ENCODE measurements at regions not wholly inside any gene's neighbourhood (a gene's known extent, or its start where the extent isn't known, plus 50 kb on each side); places are given as distances from the start of the nearest gene placed in this dataset.

GRCh38 chr13:109644956-109645355 is 141.4 kb downstream of the IRS2 start:
- Histone ChIP-seq H3K23ac (ENCODE audit: insufficient read length, low read depth, low read length) (no peak overlapping the region), H3K79me2 (ENCODE audit: insufficient read depth, low read length) (no peaks in the 10 kb centered on the region), H2AK5ac (ENCODE audit: insufficient read length, low read length) (no peak overlapping the region), H3K18ac (ENCODE audit: insufficient read length, low read depth, low read length) (no peak overlapping the region), H3K27me3 (ENCODE audit: insufficient read depth, low read length) (no peaks in the 10 kb centered on the region), H4K20me1 (ENCODE audit: control insufficient read depth, insufficient read depth, insufficient read length) (no peaks in the 10 kb centered on the region), H3K27ac (ENCODE audit: insufficient read length, low read depth, low read length) (no peak overlapping the region), H3K79me1 (ENCODE audit: insufficient read depth, low read depth, low read length, poor library complexity, severe bottlenecking) (no peaks in the 10 kb centered on the region), H3K9ac (ENCODE audit: extremely low read depth, insufficient read length, low read length) (no peak overlapping the region), H2BK5ac (ENCODE audit: insufficient read length, low read length) (no peak overlapping the region), H3K9me3 (ENCODE audit: control insufficient read depth, low read depth, low read length) (peaks cover 9% of the 10 kb centered on the region), H4K5ac (ENCODE audit: insufficient read length, low read depth, low read length) (no peak overlapping the region), H3K23me2 (ENCODE audit: insufficient read length, low read depth, low read length, poor library complexity, severe bottlenecking) (no peaks in the 10 kb centered on the region), H2BK12ac (ENCODE audit: insufficient read length, low read depth, low read length) (no peak overlapping the region), H3K4me2 (ENCODE audit: insufficient read depth, insufficient read length, low read length) (no peak overlapping the region), H3K56ac (ENCODE audit: insufficient read length, low read depth, low read length) (no peak overlapping the region), H3T11ph (ENCODE audit: low read length) (no peak overlapping the region), H4K91ac (ENCODE audit: insufficient read length, low read depth, low read length) (no peak overlapping the region), H3K4me1 (ENCODE audit: insufficient read depth, low read length) (no peaks in the 10 kb centered on the region), H4K8ac (replicated peaks; ENCODE audit: insufficient read length, low read depth, low read length) (no peak overlapping the region), H2AFZ (ENCODE audit: low read length) (no peak overlapping the region), H3K14ac (ENCODE audit: insufficient read depth, low read length) (no peak overlapping the region), H2BK20ac (ENCODE audit: low read depth, low read length, poor library complexity, severe bottlenecking) (no peak overlapping the region), H3K4ac (ENCODE audit: low read depth, low read length) (no peak overlapping the region), H2BK120ac (ENCODE audit: low read depth, low read length, poor library complexity, severe bottlenecking) (no peak overlapping the region), H2BK15ac (ENCODE audit: low read depth, low read length) (no peak overlapping the region)
- no peak for DNase-seq
- Mint-ChIP-seq H3K27me3 (ENCODE audit: low read depth) (no peaks in the 10 kb centered on the region), H3K27ac (no peak overlapping the region), H3K4me3 (no peak overlapping the region), H3K36me3 (ENCODE audit: insufficient read depth in 1 of 3, low read depth in 3 of 3) (peaks cover 5 to 11% (median 6%) of the 10 kb centered on the region in 3 experiments), H3K4me1 (no peaks in the 10 kb centered on the region), H3K9me3 (peaks cover 9 to 18% of the 10 kb centered on the region in 2 experiments)
- no CpG with 5 or more reads among the region's 4 CpGs for WGBS (ENCODE audit: extremely low coverage, insufficient read length, low lambda C conversion rate)
- no peak for TF ChIP-seq CTCF (conservative IDR thresholded peaks at IDR 0.05)

All from H9 (cell line).